T-helper 1 cell treated with Interleukin-12 subunit alpha and Interleukin-12 subunit beta and Interleukin-4 antibody, amounts not matched to agents 30 μg/mL and 1 μg/mL, for 36 hours (primary cell): ENCODE measurements at regions not wholly inside any gene's neighbourhood (a gene's known extent, or its start where the extent isn't known, plus 50 kb on each side); places are given as distances from the start of the nearest gene placed in this dataset.

Experiments used
- H3K27ac Mint-ChIP-seq: one replicate; pipeline ENCODE4 v1.8.0; 2021; ENCODE audit warnings: mild to moderate bottlenecking, mixed read lengths
- H3K27me3 Mint-ChIP-seq: one replicate; pipeline ENCODE4 v1.8.0; 2021; ENCODE audit warnings: low read depth, mixed read lengths
- H3K36me3 Mint-ChIP-seq: one replicate; pipeline ENCODE4 v1.8.0; 2021; ENCODE audit warnings: low read depth, mixed read lengths
- H3K4me1 Mint-ChIP-seq: one replicate; pipeline ENCODE4 v1.8.0; 2021; ENCODE audit warnings: low read depth, mixed read lengths
- H3K4me3 Mint-ChIP-seq: one replicate; pipeline ENCODE4 v1.8.0; 2021; ENCODE audit warnings: mild to moderate bottlenecking, moderate library complexity, mixed read lengths
- H3K9me3 Mint-ChIP-seq: one replicate; pipeline ENCODE4 v1.8.0; 2021; ENCODE audit warnings: mixed read lengths

- Mint-ChIP-seq H3K27ac (no peak overlapping the region), H3K4me3 (no peak overlapping the region), H3K27me3 (no peaks in the 10 kb centered on the region), H3K36me3 (no peaks in the 10 kb centered on the region), H3K4me1 (no peaks in the 10 kb centered on the region), H3K9me3 (no peaks in the 10 kb centered on the region)
Measured at GRCh38 chr3:182215881-182216280, 504.2 kb downstream of the SOX2 start.

GRCh38 chr3:182216311-182216970, 504.7 kb downstream of the SOX2 start:
- H3K36me3 Mint-ChIP-seq: no peaks in the 10 kb centered on the region
- H3K9me3 Mint-ChIP-seq: no peaks in the 10 kb centered on the region
- H3K27me3 Mint-ChIP-seq: no peaks in the 10 kb centered on the region
- H3K4me3 Mint-ChIP-seq: no peak overlapping the region
- no peak overlapping the region for H3K27ac Mint-ChIP-seq
- no peaks in the 10 kb centered on the region for H3K4me1 Mint-ChIP-seq

GRCh38 chr3:182220013-182220412, 508.3 kb downstream of the SOX2 start:
- Mint-ChIP-seq H3K27ac (no peak overlapping the region), H3K4me1 (no peaks in the 10 kb centered on the region), H3K9me3 (no peaks in the 10 kb centered on the region), H3K27me3 (no peaks in the 10 kb centered on the region), H3K36me3 (no peaks in the 10 kb centered on the region), H3K4me3 (no peak overlapping the region)

- Mint-ChIP-seq H3K27ac (no peak overlapping the region), H3K4me1 (no peaks in the 10 kb centered on the region), H3K27me3 (no peaks in the 10 kb centered on the region), H3K4me3 (no peak overlapping the region), H3K36me3 (no peaks in the 10 kb centered on the region), H3K9me3 (no peaks in the 10 kb centered on the region)
Measured at GRCh38 chr3:182220471-182220870, 508.7 kb downstream of the SOX2 start.

GRCh38 chr3:182226995-182227394, 515.3 kb downstream of the SOX2 start:
- Mint-ChIP-seq H3K36me3 (no peaks in the 10 kb centered on the region), H3K4me3 (no peak overlapping the region), H3K27me3 (no peaks in the 10 kb centered on the region), H3K9me3 (no peaks in the 10 kb centered on the region), H3K27ac (no peak overlapping the region), H3K4me1 (no peaks in the 10 kb centered on the region)

GRCh38 chr3:182233405-182233804, 521.7 kb downstream of the SOX2 start:
- Mint-ChIP-seq H3K4me1 (no peaks in the 10 kb centered on the region), H3K27me3 (no peaks in the 10 kb centered on the region), H3K4me3 (no peak overlapping the region), H3K27ac (no peak overlapping the region), H3K9me3 (no peaks in the 10 kb centered on the region), H3K36me3 (no peaks in the 10 kb centered on the region)

- Mint-ChIP-seq H3K4me1 (no peaks in the 10 kb centered on the region), H3K36me3 (no peaks in the 10 kb centered on the region), H3K9me3 (no peaks in the 10 kb centered on the region), H3K4me3 (no peak overlapping the region), H3K27ac (no peak overlapping the region), H3K27me3 (no peaks in the 10 kb centered on the region)
Measured at GRCh38 chr3:182233957-182234356, 522.2 kb downstream of the SOX2 start.

GRCh38 chr3:182234881-182235280, 523.2 kb downstream of the SOX2 start:
- Mint-ChIP-seq H3K4me3 (no peak overlapping the region), H3K27ac (no peak overlapping the region), H3K4me1 (no peaks in the 10 kb centered on the region), H3K27me3 (no peaks in the 10 kb centered on the region), H3K36me3 (no peaks in the 10 kb centered on the region), H3K9me3 (no peaks in the 10 kb centered on the region)

GRCh38 chr3:182235504-182235903, 523.8 kb downstream of the SOX2 start:
- Mint-ChIP-seq H3K36me3 (no peaks in the 10 kb centered on the region), H3K9me3 (no peaks in the 10 kb centered on the region), H3K4me1 (no peaks in the 10 kb centered on the region), H3K27me3 (no peaks in the 10 kb centered on the region), H3K27ac (no peak overlapping the region), H3K4me3 (no peak overlapping the region)

GRCh38 chr3:182238126-182238525, 526.4 kb downstream of the SOX2 start:
- H3K27ac Mint-ChIP-seq: no peak overlapping the region

GRCh38 chr3:182239316-182239715, 527.6 kb downstream of the SOX2 start:
- no peak overlapping the region for H3K4me3 Mint-ChIP-seq
- H3K4me1 Mint-ChIP-seq: no peaks in the 10 kb centered on the region
- no peaks in the 10 kb centered on the region for H3K9me3 Mint-ChIP-seq
- H3K27me3 Mint-ChIP-seq: no peaks in the 10 kb centered on the region
- no peak overlapping the region for H3K27ac Mint-ChIP-seq
- H3K36me3 Mint-ChIP-seq: no peaks in the 10 kb centered on the region

More at GRCh38 chr3:182238126-182238525, 526.4 kb downstream of the SOX2 start:
- Mint-ChIP-seq H3K4me3 (no peak overlapping the region), H3K36me3 (no peaks in the 10 kb centered on the region), H3K9me3 (no peaks in the 10 kb centered on the region), H3K27me3 (no peaks in the 10 kb centered on the region), H3K4me1 (no peaks in the 10 kb centered on the region)

- Mint-ChIP-seq H3K4me3 (no peak overlapping the region), H3K36me3 (no peaks in the 10 kb centered on the region), H3K27me3 (no peaks in the 10 kb centered on the region), H3K27ac (no peak overlapping the region), H3K4me1 (no peaks in the 10 kb centered on the region), H3K9me3 (no peaks in the 10 kb centered on the region)
Measured at GRCh38 chr3:182240474-182240873, 528.7 kb downstream of the SOX2 start.

GRCh38 chr3:182241196-182241765, 529.6 kb downstream of the SOX2 start:
- H3K4me3 Mint-ChIP-seq: no peak overlapping the region
- no peaks in the 10 kb centered on the region for H3K4me1 Mint-ChIP-seq
- H3K27me3 Mint-ChIP-seq: no peaks in the 10 kb centered on the region
- no peaks in the 10 kb centered on the region for H3K9me3 Mint-ChIP-seq
- H3K27ac Mint-ChIP-seq: no peak overlapping the region
- no peaks in the 10 kb centered on the region for H3K36me3 Mint-ChIP-seq

GRCh38 chr3:182241766-182242488, 530.2 kb downstream of the SOX2 start:
- no peaks in the 10 kb centered on the region for H3K9me3 Mint-ChIP-seq
- H3K4me3 Mint-ChIP-seq: no peak overlapping the region
- H3K27ac Mint-ChIP-seq: no peak overlapping the region
- H3K36me3 Mint-ChIP-seq: no peaks in the 10 kb centered on the region
- H3K4me1 Mint-ChIP-seq: no peaks in the 10 kb centered on the region
- H3K27me3 Mint-ChIP-seq: no peaks in the 10 kb centered on the region

GRCh38 chr3:182242489-182242942, 530.8 kb downstream of the SOX2 start:
- H3K4me3 Mint-ChIP-seq: no peak overlapping the region
- H3K4me1 Mint-ChIP-seq: no peaks in the 10 kb centered on the region
- H3K36me3 Mint-ChIP-seq: no peaks in the 10 kb centered on the region
- H3K27ac Mint-ChIP-seq: no peak overlapping the region
- H3K9me3 Mint-ChIP-seq: no peaks in the 10 kb centered on the region
- no peaks in the 10 kb centered on the region for H3K27me3 Mint-ChIP-seq
